ENCODE measurements at regions not wholly inside any gene's neighbourhood (a gene's known extent, or its start where the extent isn't known, plus 50 kb on each side); places are given as distances from the start of the nearest gene placed in this dataset.

DNA sequence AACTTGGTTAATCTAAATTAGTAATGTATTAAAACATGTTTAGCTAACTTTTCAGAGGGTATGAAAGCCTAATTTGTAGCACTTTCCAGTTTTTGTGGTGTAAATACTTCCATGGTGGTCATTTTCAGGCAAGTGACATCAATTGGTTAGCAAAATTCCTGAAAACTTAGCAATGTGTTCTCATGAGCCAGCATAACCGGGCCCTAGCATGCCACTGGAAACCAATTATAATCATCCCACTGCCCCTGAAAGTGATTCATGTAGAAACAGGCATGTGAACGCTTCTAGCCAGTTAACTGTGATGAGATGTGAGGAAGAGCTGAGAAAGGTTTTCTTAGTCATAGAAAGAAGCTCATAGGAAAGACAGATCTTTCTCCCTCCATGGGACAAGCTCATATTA, 417.2 kb downstream of the TLR4 start:
- Histone ChIP-seq H2BK20ac (ENCODE audit: low read depth, low read length, poor library complexity, severe bottlenecking) (no peak overlapping the region), H3K14ac (ENCODE audit: insufficient read depth, low read length) (no peak overlapping the region), H3T11ph (ENCODE audit: low read length) (no peak overlapping the region), H3K9me3 (ENCODE audit: control insufficient read depth, low read depth, low read length) (no peaks in the 10 kb centered on the region), H4K8ac (replicated peaks; ENCODE audit: insufficient read length, low read depth, low read length) (no peak overlapping the region), H3K4ac (ENCODE audit: low read depth, low read length) (no peak overlapping the region), H3K27ac (ENCODE audit: insufficient read length, low read depth, low read length) (no peak overlapping the region), H2BK5ac (ENCODE audit: insufficient read length, low read length) (no peak overlapping the region), H2BK15ac (ENCODE audit: low read depth, low read length) (no peak overlapping the region), H4K5ac (ENCODE audit: insufficient read length, low read depth, low read length) (no peak overlapping the region), H3K56ac (ENCODE audit: insufficient read length, low read depth, low read length) (no peak overlapping the region), H3K9ac (ENCODE audit: extremely low read depth, insufficient read length, low read length) (no peak overlapping the region), H2AK5ac (ENCODE audit: insufficient read length, low read length) (no peak overlapping the region), H2BK120ac (ENCODE audit: low read depth, low read length, poor library complexity, severe bottlenecking) (no peak overlapping the region), H3K4me1 (ENCODE audit: insufficient read depth, low read length) (no peaks in the 10 kb centered on the region), H2BK12ac (ENCODE audit: insufficient read length, low read depth, low read length) (no peak overlapping the region), H2AFZ (ENCODE audit: low read length) (no peak overlapping the region), H3K79me1 (ENCODE audit: insufficient read depth, low read depth, low read length, poor library complexity, severe bottlenecking) (no peaks in the 10 kb centered on the region), H3K18ac (ENCODE audit: insufficient read length, low read depth, low read length) (no peak overlapping the region), H3K23me2 (ENCODE audit: insufficient read length, low read depth, low read length, poor library complexity, severe bottlenecking) (no peaks in the 10 kb centered on the region), H4K20me1 (ENCODE audit: control insufficient read depth, insufficient read depth, insufficient read length) (no peaks in the 10 kb centered on the region), H3K23ac (ENCODE audit: insufficient read length, low read depth, low read length) (no peak overlapping the region), H3K27me3 (ENCODE audit: insufficient read depth, low read length) (no peaks in the 10 kb centered on the region), H4K91ac (ENCODE audit: insufficient read length, low read depth, low read length) (no peak overlapping the region), H3K4me2 (ENCODE audit: insufficient read depth, insufficient read length, low read length) (no peak overlapping the region), H3K79me2 (ENCODE audit: insufficient read depth, low read length) (no peaks in the 10 kb centered on the region)
- Mint-ChIP-seq H3K36me3 (ENCODE audit: insufficient read depth in 1 of 3, low read depth in 3 of 3) (no peaks in the 10 kb centered on the region), H3K4me1 (peaks cover 9 to 10% of the 10 kb centered on the region in 2 experiments), H3K27me3 (ENCODE audit: low read depth) (no peaks in the 10 kb centered on the region), H3K27ac (no peak overlapping the region), H3K4me3 (no peak overlapping the region), H3K9me3 (peaks cover 0 to 2% of the 10 kb centered on the region in 2 experiments; a peak in 1 of 5 replicates)
- no peak for TF ChIP-seq CTCF (conservative IDR thresholded peaks at IDR 0.05)
- no CpG with 5 or more reads among the region's 2 CpGs for WGBS (ENCODE audit: extremely low coverage, insufficient read length, low lambda C conversion rate)
- no peak for DNase-seq

Measured in H9 (cell line).